GM12878 (cell line): ENCODE measurements at regions not wholly inside any gene's neighbourhood (a gene's known extent, or its start where the extent isn't known, plus 50 kb on each side); places are given as distances from the start of the nearest gene placed in this dataset.
A peak's percentile ranks its signal among the peaks of the same experiment; 100 is the strongest.

Experiments used
- EP300 ChIP-seq, 2 experiments: fragments of 150-350 bp in 1 of 2; IDR thresholded peaks; 2 replicates each; pipeline ENCODE4 v1.6.1; 2011 to 2012; ENCODE audit warnings: low read depth in 2 of 2, low read length in 2 of 2, borderline replicate concordance in 1 of 2, improper control_type of control experiment in 1 of 2, inconsistent platforms in 1 of 2; ENCODE audit not compliant: control insufficient read depth in 1 of 2
- EZH2 ChIP-seq: IDR thresholded peaks from 2 replicates; pipeline ENCODE4 v1.6.1; 2012; ENCODE audit warnings: low read depth, mild to moderate bottlenecking, control low read depth, inconsistent platforms, low read length, borderline replicate concordance; ENCODE audit not compliant: control insufficient read depth
- POLR2A ChIP-seq: IDR thresholded peaks from 2 replicates; pipeline ENCODE4 v1.6.1; 2011; ENCODE audit warnings: low read depth, mild to moderate bottlenecking, low read length
- RCOR1 ChIP-seq: conservative IDR thresholded peaks from 2 replicates; pipeline ENCODE4 v1.6.1; 2012; ENCODE audit warnings: low read depth, low read length, improper control_type of control experiment
- TAF1 ChIP-seq: IDR thresholded peaks from 2 replicates; pipeline ENCODE4 v1.6.1; 2011; ENCODE audit warnings: mild to moderate bottlenecking, low read depth, low read length, borderline replicate concordance
- TBL1XR1 ChIP-seq: IDR thresholded peaks from 2 replicates; pipeline ENCODE4 v1.6.1; 2012; ENCODE audit warnings: low read depth, low read length, improper control_type of control experiment
- ZZZ3 ChIP-seq: IDR thresholded peaks from 2 replicates; pipeline ENCODE4 v1.6.1; 2011; ENCODE audit warnings: low read depth; ENCODE audit not compliant: control insufficient read depth, insufficient read length
- TF ChIP-seq, protein P1 (sequence below): IDR thresholded peaks from 2 replicates; pipeline ENCODE4 v1.6.1; 2012; ENCODE audit warnings: low read depth, low read length, improper control_type of control experiment
- TF ChIP-seq, protein P2 (sequence below): IDR thresholded peaks from 2 replicates; pipeline ENCODE4 v1.6.1; 2011; ENCODE audit warnings: low read depth, mild to moderate bottlenecking, low read length, moderate library complexity, borderline replicate concordance; ENCODE audit errors: extremely low read depth
- TF ChIP-seq, protein P3 (sequence below), 3 experiments: IDR thresholded peaks in 2 of 3; conservative IDR thresholded peaks in 1 of 3; 2 replicates each; pipeline ENCODE4 v1.5.1; 2011; ENCODE audit warnings: low read depth in 3 of 3, low read length in 3 of 3, mild to moderate bottlenecking in 3 of 3, control low read depth in 2 of 3, moderate library complexity in 2 of 3, inconsistent platforms in 1 of 3, mixed read lengths in 1 of 3; ENCODE audit not compliant: control insufficient read depth in 2 of 3, insufficient read depth in 1 of 3; ENCODE audit errors: extremely low read depth in 1 of 3

DNA sequence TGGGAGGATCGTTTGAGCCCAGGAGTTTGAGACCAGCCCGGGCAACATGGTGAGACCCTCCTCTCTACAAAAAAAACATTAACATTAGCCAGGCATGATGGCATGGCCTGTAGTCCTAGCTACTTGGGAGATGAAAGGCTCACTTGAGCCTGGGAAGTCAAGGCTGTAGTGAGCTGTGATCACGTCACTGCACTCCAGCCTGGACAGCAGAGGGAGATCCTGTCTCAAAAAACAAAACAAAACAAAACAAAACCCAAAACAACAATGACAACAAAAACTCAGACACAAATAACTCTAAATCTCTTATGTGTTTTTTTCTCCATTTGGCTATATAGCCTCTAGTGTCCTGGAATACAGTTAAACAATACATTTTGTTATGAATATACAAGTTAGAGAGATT lies 127.3 kb upstream of the STK26 start:
- TF ChIP-seq EZH2 = no peak
- TF ChIP-seq ZZZ3 = no peak
- TF ChIP-seq, protein P1, sequence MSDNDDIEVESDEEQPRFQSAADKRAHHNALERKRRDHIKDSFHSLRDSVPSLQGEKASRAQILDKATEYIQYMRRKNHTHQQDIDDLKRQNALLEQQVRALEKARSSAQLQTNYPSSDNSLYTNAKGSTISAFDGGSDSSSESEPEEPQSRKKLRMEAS = no peak
- TF ChIP-seq, protein P2, sequence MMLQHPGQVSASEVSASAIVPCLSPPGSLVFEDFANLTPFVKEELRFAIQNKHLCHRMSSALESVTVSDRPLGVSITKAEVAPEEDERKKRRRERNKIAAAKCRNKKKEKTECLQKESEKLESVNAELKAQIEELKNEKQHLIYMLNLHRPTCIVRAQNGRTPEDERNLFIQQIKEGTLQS = no peak
- TF ChIP-seq, protein P3, sequence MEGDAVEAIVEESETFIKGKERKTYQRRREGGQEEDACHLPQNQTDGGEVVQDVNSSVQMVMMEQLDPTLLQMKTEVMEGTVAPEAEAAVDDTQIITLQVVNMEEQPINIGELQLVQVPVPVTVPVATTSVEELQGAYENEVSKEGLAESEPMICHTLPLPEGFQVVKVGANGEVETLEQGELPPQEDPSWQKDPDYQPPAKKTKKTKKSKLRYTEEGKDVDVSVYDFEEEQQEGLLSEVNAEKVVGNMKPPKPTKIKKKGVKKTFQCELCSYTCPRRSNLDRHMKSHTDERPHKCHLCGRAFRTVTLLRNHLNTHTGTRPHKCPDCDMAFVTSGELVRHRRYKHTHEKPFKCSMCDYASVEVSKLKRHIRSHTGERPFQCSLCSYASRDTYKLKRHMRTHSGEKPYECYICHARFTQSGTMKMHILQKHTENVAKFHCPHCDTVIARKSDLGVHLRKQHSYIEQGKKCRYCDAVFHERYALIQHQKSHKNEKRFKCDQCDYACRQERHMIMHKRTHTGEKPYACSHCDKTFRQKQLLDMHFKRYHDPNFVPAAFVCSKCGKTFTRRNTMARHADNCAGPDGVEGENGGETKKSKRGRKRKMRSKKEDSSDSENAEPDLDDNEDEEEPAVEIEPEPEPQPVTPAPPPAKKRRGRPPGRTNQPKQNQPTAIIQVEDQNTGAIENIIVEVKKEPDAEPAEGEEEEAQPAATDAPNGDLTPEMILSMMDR (IDR thresholded peaks at IDR 0.05 in 2 of 3, conservative IDR thresholded peaks at IDR 0.05 in 1 of 3; ENCODE audit: control insufficient read depth in 2 of 3, extremely low read depth in 1 of 3, insufficient read depth in 1 of 3, low read depth in 3 of 3, low read length in 3 of 3) = peak in 1 of 3 experiments; percentile 18; a peak in 1 of 6 replicates
- no peak for TF ChIP-seq EP300 (IDR thresholded peaks at IDR 0.05; ENCODE audit: borderline replicate concordance in 1 of 2, control insufficient read depth in 1 of 2, low read depth in 2 of 2, low read length in 2 of 2)
- no peak for TF ChIP-seq TBL1XR1
- TF ChIP-seq RCOR1 = no peak
- no peak for TF ChIP-seq POLR2A
- no peak for TF ChIP-seq TAF1
